Osteoblast (primary cell): ENCODE measurements at regions not wholly inside any gene's neighbourhood (a gene's known extent, or its start where the extent isn't known, plus 50 kb on each side); places are given as distances from the start of the nearest gene placed in this dataset.

Experiments used
- DNase-seq: peaks from one replicate; pipeline ENCODE4 v3.0.0; 2011; ENCODE audit warnings: low spot score, mixed read lengths; ENCODE audit not compliant: insufficient read length; ENCODE audit errors: missing footprints
- H2AFZ ChIP-seq: 2 replicates; pipeline ENCODE4 v1.6.0; 2011; ENCODE audit warnings: mild to moderate bottlenecking, low read length
- H3K27ac ChIP-seq: 2 replicates; pipeline ENCODE4 v1.5.1; 2011; ENCODE audit warnings: mild to moderate bottlenecking, low read depth, low read length, moderate library complexity
- H3K27me3 ChIP-seq: 2 replicates; pipeline ENCODE4 v1.6.0; 2012; ENCODE audit warnings: mild to moderate bottlenecking, control low read depth, inconsistent platforms, low read length, moderate library complexity; ENCODE audit not compliant: insufficient read depth
- H3K36me3 ChIP-seq: 2 replicates; pipeline ENCODE4 v1.5.1; 2011; ENCODE audit warnings: mild to moderate bottlenecking, low read length, control low read depth, moderate library complexity; ENCODE audit not compliant: insufficient read depth
- H3K4me1 ChIP-seq: 2 replicates; pipeline ENCODE4 v1.5.1; 2011; ENCODE audit warnings: mild to moderate bottlenecking, low read length, control low read depth, moderate library complexity; ENCODE audit not compliant: insufficient read depth
- H3K4me2 ChIP-seq: 2 replicates; pipeline ENCODE4 v1.6.0; 2011; ENCODE audit warnings: mild to moderate bottlenecking, low read length; ENCODE audit not compliant: insufficient read depth
- H3K4me3 ChIP-seq: fragments of 200-600 bp; sonication (generic); 3 replicates; pipeline ENCODE4 v1.5.1; 2012; ENCODE audit warnings: mild to moderate bottlenecking, low read length, inconsistent platforms; ENCODE audit not compliant: insufficient read depth
- H3K79me2 ChIP-seq: 2 replicates; pipeline ENCODE4 v1.6.0; 2012; ENCODE audit warnings: mild to moderate bottlenecking, low read length, control low read depth, inconsistent platforms; ENCODE audit not compliant: insufficient read depth
- H3K9me3 ChIP-seq: 2 replicates; pipeline ENCODE4 v1.5.1; 2011; ENCODE audit warnings: low read depth, low read length, control low read depth
- H4K20me1 ChIP-seq: 2 replicates; pipeline ENCODE4 v1.6.0; 2012; ENCODE audit warnings: mild to moderate bottlenecking, low read length, control low read depth; ENCODE audit not compliant: insufficient read depth
- TF ChIP-seq, protein P1 (sequence below): IDR thresholded peaks from 2 replicates; pipeline ENCODE4 v1.5.1; 2011; ENCODE audit warnings: mild to moderate bottlenecking, low read depth, low read length, moderate library complexity; ENCODE audit errors: extremely low read depth

DNA sequence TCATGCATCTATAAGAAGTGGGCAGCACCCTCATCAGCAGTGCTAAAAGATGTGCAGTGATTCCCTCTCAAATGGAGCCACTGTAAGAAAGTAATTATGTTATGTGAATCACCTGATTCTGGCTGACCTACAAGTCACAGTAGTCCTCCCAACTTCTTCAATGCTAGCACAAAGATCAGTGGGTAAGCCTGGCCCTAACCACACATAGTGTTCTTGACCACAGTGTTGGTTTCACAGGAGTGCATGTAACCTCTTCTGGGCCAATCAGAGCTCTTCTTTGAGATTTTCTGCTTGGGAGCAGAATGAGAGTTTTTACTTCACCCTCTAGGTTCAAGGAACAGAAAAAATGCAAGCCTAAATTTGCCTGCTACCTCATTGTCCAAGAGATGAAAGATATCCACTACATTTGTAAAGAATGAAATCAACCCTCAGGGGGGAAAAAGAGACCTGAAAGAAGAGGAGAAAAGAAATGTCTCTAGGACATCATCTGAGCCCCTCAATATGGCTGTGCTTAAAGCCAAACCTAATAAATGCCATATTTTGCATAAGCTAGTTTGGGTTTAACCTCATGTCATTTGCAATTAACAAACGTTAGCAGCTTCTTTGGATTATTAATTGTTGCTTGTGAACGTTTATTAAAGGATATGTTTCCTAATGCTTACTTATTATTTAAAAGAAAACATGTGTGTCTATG lies 65.3 kb upstream of the ADRB2 start:
- Histone ChIP-seq H3K27ac (no peak overlapping the region), H3K27me3 (no peaks in the 10 kb centered on the region), H3K9me3 (no peaks in the 10 kb centered on the region), H3K79me2 (no peaks in the 10 kb centered on the region), H3K36me3 (no peaks in the 10 kb centered on the region), H3K4me2 (no peak overlapping the region), H2AFZ (no peak overlapping the region), H4K20me1 (no peaks in the 10 kb centered on the region), H3K4me3 (no peak overlapping the region), H3K4me1 (peaks cover under 1% of the 10 kb centered on the region)
- DNase-seq, result peak; percentile 21
- TF ChIP-seq, protein P1, sequence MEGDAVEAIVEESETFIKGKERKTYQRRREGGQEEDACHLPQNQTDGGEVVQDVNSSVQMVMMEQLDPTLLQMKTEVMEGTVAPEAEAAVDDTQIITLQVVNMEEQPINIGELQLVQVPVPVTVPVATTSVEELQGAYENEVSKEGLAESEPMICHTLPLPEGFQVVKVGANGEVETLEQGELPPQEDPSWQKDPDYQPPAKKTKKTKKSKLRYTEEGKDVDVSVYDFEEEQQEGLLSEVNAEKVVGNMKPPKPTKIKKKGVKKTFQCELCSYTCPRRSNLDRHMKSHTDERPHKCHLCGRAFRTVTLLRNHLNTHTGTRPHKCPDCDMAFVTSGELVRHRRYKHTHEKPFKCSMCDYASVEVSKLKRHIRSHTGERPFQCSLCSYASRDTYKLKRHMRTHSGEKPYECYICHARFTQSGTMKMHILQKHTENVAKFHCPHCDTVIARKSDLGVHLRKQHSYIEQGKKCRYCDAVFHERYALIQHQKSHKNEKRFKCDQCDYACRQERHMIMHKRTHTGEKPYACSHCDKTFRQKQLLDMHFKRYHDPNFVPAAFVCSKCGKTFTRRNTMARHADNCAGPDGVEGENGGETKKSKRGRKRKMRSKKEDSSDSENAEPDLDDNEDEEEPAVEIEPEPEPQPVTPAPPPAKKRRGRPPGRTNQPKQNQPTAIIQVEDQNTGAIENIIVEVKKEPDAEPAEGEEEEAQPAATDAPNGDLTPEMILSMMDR, result no peak

DNA sequence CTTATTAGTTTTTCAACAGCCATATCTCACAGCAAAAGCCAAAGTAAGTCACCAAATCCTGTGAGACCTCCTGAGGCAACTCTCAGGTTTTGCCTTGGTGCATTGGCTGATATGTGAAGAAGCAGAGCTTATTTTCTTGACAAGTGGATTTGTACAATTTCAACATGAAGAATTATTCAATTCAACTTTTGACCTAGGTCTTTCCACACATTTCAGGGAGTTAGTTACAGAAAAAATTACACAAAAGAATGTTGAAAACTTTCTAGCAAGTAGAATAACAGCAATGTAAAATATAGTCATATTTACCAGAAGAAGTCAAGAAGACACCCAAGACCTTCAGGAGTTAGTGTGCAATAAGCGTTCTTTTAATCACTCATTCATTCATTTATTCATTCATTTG lies 62.4 kb upstream of the ADRB2 start:
- TF ChIP-seq, protein P1, result no peak
- Histone ChIP-seq H3K9me3 (no peaks in the 10 kb centered on the region), H3K4me1 (peaks cover 7% of the 10 kb centered on the region), H3K27ac (no peak overlapping the region), H3K79me2 (no peaks in the 10 kb centered on the region), H4K20me1 (no peaks in the 10 kb centered on the region), H2AFZ (no peak overlapping the region), H3K36me3 (no peaks in the 10 kb centered on the region), H3K4me3 (no peak overlapping the region), H3K27me3 (no peaks in the 10 kb centered on the region), H3K4me2 (no peak overlapping the region)
- no peak for DNase-seq

DNA sequence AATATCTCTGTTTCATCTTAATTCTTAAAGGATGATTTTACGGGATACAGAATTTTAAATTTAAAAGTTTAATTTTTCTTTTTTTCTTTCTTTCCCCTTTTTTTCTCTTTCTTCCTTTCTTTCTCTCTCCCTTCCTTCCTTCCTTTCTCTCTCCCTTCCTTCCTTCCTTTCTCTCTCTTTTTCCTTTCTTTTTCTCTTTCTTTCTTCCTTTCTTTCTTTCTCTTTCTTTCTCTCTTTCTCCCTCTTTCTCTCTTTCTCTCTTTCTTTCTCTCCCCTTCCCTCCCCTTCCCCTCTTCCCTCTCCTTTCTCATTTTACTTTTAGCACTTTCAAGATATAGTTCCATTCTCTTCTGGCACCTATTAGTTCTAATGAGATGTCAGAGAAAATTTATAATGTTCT lies 61.4 kb upstream of the ADRB2 start:
- no peaks in the 10 kb centered on the region for H3K27me3 ChIP-seq
- no peak for DNase-seq
- H3K9me3 ChIP-seq, result no peaks in the 10 kb centered on the region
- no peak overlapping the region for H3K27ac ChIP-seq
- H3K4me2 ChIP-seq, result no peak overlapping the region
- no peak overlapping the region for H2AFZ ChIP-seq
- TF ChIP-seq, protein P1, result no peak
- H4K20me1 ChIP-seq, result no peaks in the 10 kb centered on the region
- peaks cover 7% of the 10 kb centered on the region for H3K4me1 ChIP-seq
- H3K36me3 ChIP-seq, result no peaks in the 10 kb centered on the region
- no peaks in the 10 kb centered on the region for H3K79me2 ChIP-seq
- H3K4me3 ChIP-seq, result no peak overlapping the region

DNA sequence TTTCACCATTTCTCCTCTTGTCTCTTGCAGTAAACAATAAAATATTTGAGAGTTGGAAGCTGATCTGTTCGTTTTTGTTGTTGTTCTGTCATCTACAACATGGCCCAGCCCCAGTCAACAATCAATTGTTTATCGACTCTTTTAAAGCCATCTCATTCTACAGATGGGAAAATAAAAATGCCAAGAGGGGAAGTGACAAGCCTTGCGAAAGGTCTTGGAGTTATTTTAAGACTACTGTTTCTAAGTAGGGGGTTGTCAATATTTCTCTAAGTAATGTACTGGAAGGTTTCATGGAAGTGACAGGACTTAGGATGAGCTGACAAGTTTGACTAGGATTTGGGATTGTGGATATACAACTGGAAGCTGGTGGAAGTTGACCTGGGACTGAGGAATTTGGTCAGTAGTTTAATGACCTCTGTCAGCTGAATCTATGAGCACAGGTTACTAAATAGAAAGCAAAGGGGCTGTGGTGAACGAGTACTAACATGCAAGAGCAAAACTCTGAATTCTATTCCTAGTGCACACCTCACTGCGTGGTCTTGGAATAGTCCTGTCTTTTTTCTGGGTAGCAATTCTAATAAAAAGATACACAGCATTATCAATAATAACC lies 57.5 kb upstream of the ADRB2 start:
- no peaks in the 10 kb centered on the region for H3K36me3 ChIP-seq
- TF ChIP-seq, protein P1, result no peak

More for the DNA sequence above, 57.5 kb upstream of the ADRB2 start:
- no peak for DNase-seq
- Histone ChIP-seq H3K4me3 (no peak overlapping the region), H3K4me2 (no peak overlapping the region), H3K9me3 (no peaks in the 10 kb centered on the region), H3K27me3 (no peaks in the 10 kb centered on the region), H3K4me1 (peaks cover 7% of the 10 kb centered on the region), H2AFZ (no peak overlapping the region), H3K79me2 (no peaks in the 10 kb centered on the region), H3K27ac (no peak overlapping the region), H4K20me1 (no peaks in the 10 kb centered on the region)
